ENCODE measurements at regions not wholly inside any gene's neighbourhood (a gene's known extent, or its start where the extent isn't known, plus 50 kb on each side); places are given as distances from the start of the nearest gene placed in this dataset.

GRCh38 chr12:75724928-75725312 lies 213.5 kb upstream of the KRR1 start:
- DNase-seq (ENCODE audit: low read depth): no peak

GRCh38 chr12:75724307-75724927 lies 213.0 kb upstream of the KRR1 start:
- no peak for DNase-seq (ENCODE audit: low read depth)

DNA sequence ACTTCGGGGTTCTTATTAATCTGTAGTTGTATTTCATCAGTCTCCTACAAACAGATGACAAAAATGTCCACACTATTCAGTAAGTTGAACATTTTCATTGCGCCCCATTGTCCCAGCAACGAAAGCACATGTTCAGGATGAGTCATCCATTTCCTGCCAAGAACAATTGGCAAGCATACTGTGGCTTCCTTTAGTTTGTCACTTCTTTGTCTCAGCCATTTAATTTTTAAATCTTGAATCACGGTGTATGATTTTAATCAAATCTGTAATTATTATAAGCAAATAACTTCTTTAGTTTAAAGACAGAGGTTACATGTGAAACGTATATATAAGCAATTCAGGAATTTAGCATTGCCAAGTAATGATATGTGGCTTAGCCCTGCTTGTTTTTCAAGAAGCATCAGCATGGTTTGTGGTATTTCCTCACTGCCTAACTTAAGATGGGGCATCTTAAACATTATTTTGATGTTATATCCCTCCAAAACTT lies 211.3 kb upstream of the KRR1 start:
- DNase-seq (ENCODE audit: low read depth): peak; percentile 10

- no peak for DNase-seq (ENCODE audit: low read depth)
Measured at GRCh38 chr12:75721796-75722195, 210.4 kb upstream of the KRR1 start.

DNA sequence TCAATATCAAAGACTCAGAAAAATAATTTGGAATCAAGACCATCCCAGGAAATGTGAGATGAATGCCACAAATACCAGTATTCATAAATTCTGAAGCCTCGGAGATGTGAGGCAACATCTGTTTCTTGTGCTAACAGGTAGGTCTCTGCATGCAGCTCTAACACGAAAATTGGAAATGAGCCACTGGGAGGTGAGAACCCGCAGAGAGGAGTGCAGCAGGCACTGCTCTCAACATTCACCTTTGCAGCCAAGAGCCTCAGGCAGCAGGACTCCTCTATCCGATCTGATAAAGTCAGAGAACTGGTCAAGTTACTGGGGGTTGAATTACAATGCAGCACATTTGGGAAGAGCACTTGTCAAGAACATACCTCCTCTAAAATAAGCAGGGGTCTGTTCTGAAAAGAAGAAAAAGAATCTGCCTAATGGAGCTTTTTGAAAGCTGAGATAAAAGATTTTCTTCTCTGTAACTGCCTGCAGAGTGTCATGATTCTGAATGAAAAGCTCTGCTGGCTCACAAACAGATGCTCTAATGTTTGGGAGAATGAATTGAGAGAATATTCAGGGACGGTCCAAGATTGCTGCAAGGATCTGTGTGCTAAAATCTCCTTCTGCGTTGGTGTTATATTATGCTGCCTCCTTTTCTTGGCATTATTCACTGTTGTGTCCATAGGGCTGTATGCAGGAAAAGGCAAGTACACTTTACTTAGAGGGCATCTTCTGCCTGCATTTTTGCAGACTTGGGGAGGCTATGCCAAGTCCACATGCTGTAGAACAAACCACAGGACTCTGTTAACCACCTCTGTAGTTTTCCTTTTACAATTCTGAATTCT lies 209.6 kb upstream of the KRR1 start:
- no peak for DNase-seq (ENCODE audit: low read depth)

- DNase-seq (ENCODE audit: low read depth): no peak
Measured at GRCh38 chr12:75717902-75718301, 206.5 kb upstream of the KRR1 start.

GRCh38 chr12:75716291-75717025 lies 205.0 kb upstream of the KRR1 start:
- no peak for DNase-seq (ENCODE audit: low read depth)

DNA sequence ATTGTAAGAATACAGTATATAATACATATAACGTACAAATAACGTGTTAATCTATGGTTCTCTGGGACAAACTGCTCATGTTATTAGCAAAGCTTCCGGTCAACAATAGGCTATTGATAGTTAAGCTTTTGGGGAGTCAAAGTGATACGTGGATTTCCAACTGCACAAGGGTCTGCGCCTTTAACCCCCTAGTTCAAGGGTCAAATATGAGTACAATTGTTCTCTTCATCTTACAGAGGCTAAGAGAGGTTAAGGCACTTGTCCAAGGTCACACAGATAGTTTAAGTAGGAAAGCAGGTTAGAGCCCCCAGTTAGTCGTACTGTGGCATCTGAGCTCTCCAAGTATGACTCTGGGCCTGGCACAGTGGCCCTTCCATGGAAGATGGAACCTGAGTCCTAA lies 204.3 kb upstream of the KRR1 start:
- no peak for DNase-seq (ENCODE audit: low read depth)

DNA sequence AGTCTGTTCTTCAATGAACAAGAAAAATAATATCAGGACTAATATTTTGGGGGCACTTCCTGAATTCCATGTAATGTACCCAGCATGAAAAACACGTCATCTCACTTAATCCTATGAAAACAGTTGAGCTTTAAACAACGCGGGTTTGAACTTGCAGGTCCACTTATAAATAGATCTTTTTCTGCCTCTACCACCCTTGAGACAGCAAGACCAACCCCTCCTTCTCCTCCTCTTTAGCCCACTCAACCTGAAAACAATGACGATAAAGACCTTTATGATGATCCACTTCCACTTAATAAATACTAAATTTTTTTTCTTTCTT lies 203.9 kb upstream of the KRR1 start:
- DNase-seq (ENCODE audit: low read depth): no peak

GRCh38 chr12:75714462-75715322 lies 203.3 kb upstream of the KRR1 start:
- DNase-seq (ENCODE audit: low read depth): no peak

- DNase-seq (ENCODE audit: low read depth): no peak
Measured at GRCh38 chr12:75713434-75713833, 202.0 kb upstream of the KRR1 start.

DNA sequence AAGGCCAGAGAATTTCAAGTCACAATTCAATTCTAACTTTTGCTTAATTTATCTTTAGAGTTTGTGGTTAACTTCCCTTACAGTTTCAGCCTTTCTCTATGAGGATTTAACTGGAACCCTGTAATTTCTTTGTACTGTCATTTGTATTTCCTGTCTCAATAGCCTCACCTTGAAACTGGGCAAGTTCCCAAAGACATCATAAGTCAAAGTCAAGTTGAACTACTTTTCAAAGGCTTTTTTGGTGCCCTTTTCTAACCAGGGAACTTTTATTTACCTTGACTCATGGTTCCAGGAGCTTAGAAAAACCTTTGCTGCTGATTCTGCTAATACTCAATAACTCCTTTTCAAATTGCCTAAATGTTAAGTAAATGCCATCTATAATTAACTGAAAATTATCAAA lies 200.8 kb upstream of the KRR1 start:
- DNase-seq (ENCODE audit: low read depth): no peak

DNA sequence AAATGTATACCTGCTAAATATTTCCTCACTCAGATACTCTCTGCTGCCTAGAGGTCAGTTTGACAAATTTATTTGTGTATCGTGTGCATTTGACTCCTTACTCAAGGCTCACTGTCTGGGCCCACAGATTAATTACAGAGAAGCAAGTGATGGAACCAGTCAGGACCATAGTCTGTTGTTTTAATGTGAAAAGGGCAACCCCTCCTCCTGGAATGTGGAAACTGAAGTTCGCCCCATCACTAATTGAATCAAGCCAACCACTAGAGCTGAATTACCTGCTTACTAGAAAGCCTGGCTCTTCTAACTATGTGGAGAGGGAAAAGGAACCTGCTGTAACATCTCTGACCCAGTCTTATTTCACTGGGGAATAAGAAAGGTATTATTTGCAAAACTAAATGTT lies 199.9 kb upstream of the KRR1 start:
- no peak for DNase-seq (ENCODE audit: low read depth)

GRCh38 chr12:75710361-75711069 lies 199.1 kb upstream of the KRR1 start:
- no peak for DNase-seq (ENCODE audit: low read depth)

DNA sequence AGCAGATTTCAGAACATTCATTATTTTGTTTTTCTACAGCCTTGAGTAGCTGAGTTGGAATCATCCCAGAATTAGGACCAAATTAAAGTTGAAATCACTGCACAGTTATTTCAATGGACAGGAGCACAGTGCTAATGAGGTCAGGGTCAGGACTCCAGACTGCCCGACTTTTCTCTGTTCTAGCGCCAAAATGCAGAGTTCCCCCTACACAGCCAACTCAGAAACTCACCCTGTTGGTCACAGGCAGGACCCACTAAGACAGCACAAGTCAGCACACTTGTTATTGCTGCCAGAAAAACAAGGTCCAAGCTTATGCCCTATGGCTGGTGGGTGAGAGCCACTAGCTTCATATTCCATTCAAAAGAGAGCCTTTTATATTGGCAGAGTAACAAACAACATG lies 198.1 kb upstream of the KRR1 start:
- DNase-seq (ENCODE audit: low read depth): no peak

- DNase-seq (ENCODE audit: low read depth): no peak
Measured at GRCh38 chr12:75708802-75709201, 197.4 kb upstream of the KRR1 start.

DNA sequence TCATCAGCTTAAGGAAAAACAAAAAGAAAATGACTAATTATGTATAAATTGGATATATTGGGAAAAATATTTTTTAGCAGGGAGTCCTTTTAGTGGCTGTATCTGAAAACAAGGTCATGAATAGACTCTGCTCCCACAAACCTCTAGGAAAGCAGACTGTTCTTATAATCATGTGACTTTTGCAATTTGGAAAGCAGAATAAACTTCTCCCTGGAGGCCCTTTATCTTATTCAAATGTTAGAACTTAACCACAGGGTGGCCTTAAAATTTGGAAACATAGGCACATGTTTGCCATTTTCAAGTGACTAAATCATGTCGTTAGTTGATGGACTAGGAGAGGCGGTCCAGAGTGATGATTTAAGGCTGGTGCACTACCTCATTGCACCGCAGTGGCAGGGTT lies 196.6 kb upstream of the KRR1 start:
- DNase-seq (ENCODE audit: low read depth): no peak

DNA sequence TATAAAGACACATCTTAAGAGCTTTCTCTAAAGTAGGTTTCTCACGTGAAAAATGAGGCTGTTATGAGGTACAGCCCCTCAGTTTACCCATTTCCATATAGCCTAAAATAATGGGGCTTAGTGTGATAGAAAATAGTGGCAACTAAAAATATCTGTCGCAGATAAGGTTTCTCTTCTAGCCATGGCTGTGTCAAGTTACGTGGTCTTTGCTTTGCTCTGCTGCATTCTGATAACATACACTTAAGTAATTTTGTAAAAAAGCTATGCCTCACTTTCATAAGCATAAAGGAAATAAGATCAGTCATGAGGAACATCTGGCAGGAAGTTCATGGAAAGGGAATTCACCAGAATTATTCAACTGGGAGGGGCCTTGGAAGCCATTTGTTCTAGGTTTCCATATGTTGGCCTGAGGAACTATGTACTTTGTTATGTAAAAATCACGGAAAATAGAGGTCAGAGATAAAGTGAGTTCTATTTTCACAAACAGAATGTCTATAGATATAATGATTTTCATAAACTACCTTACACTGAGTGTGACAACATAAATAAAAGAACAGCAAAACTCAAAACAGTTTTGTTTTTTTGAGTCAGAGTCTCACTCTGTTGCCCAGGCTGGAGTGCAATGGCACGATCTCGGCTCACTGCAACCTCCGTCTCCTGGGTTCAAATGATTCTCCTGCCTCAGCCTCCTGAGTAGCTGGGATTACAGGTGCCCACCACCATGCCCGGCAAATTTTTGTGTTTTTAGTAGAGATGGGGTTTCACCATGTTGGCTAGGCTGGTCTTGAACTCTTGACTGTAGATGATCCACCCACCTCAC lies 195.6 kb upstream of the KRR1 start:
- DNase-seq (ENCODE audit: low read depth): no peak

- DNase-seq (ENCODE audit: low read depth): no peak
Measured at GRCh38 chr12:75705749-75706711, 194.6 kb upstream of the KRR1 start.

Measured in activated T-helper 1 cell treated with Interleukin-2 at 50 U/mL for 16 hours (primary cell).